Adrenal gland (tissue), 9 donors: ENCODE measurements at regions not wholly inside any gene's neighbourhood (a gene's known extent, or its start where the extent isn't known, plus 50 kb on each side); places are given as distances from the start of the nearest gene placed in this dataset.

Experiments
- DNase-seq, 7 donors: peaks; one replicate each; pipeline ENCODE4 v3.0.0-alpha.2; 2019 to 2020
- H3K27ac ChIP-seq, 5 donors: fragments of 200-600 bp; sonication (generic) in 4 of 5; 1 replicate in 3 of 5; 2 replicates in 2 of 5; pipeline versions ENCODE4 v1.5.1 to v1.8.0; 2016 to 2020; ENCODE audit warnings: mild to moderate bottlenecking in 1 of 5
- H3K27me3 ChIP-seq: fragments of 200-600 bp; 2 replicates; pipeline ENCODE4 v1.8.0; 2021
- H3K36me3 ChIP-seq, 2 donors: fragments of 200-600 bp; replicated peaks in 1 of 2; 1 replicate in 1 of 2; 2 replicates in 1 of 2; pipeline versions ENCODE4 v1.5.1 to v1.8.0; 2018 to 2022
- H3K4me1 ChIP-seq, 2 donors: fragments of 200-600 bp; replicated peaks in 1 of 2; 1 replicate in 1 of 2; 2 replicates in 1 of 2; pipeline versions ENCODE4 v1.5.1 to v1.8.0; 2018 to 2021
- H3K4me3 ChIP-seq, 4 donors: fragments of 200-600 bp; sonication (generic) in 3 of 4; one replicate each; pipeline ENCODE4 v1.5.1; 2016 to 2018
- H3K9me3 ChIP-seq, 3 donors: fragments of 200-600 bp; sonication (generic) in 1 of 3; replicated peaks in 1 of 3; 1 replicate in 2 of 3; 2 replicates in 1 of 3; pipeline versions ENCODE4 v1.5.1 to v1.8.0; 2016 to 2021
- POLR2A ChIP-seq, 2 donors: fragments of 450-650 bp; IDR thresholded peaks; one replicate each; pipeline ENCODE4 v1.6.1; 2017; ENCODE audit warnings: antibody characterized with exemption in 2 of 2, mild to moderate bottlenecking in 2 of 2, moderate library complexity in 1 of 2
- WGBS, 4 donors: extraction: QIAGEN DNeasy Blood & Tissue Kit in 2 of 4; methylation state at CpG; one replicate each; pipeline versions ENCODE4 v1.1.5 to v1.1.7; 2013 to 2017; 5-methylcytosine and 5-hydroxymethylcytosine counted together
- intact Hi-C, 2 donors: fragments of 100-400 bp; cut with DNase I; formaldehyde crosslinking; loops; one replicate each; pipeline versions ENCODE4 v1.14.1 to v1.15.0; 2022 to 2023
- TF ChIP-seq, protein P1 (sequence below), 6 experiments: fragments of 450-650 bp in 4 of 6; fragments of 200-600 bp in 2 of 6; sonication (generic) in 1 of 6; IDR thresholded peaks; 1 replicate in 5 of 6; 2 replicates in 1 of 6; pipeline versions ENCODE4 v1.5.1 to v1.8.0; 2016 to 2021; ENCODE audit warnings: antibody characterized with exemption in 6 of 6, mild to moderate bottlenecking in 2 of 6, moderate library complexity in 1 of 6
- donor health status: healthy with polysubstance abuse.
- donor health status: Bipolar disorder and iron deficiency.
- donor health status: DM: yes; HTN: yes; CAD: no.
- donor health status: DM: no; HTN: no; CAD: no.
- donor health status: DM: no; HTN: no; CAD: no.

DNA sequence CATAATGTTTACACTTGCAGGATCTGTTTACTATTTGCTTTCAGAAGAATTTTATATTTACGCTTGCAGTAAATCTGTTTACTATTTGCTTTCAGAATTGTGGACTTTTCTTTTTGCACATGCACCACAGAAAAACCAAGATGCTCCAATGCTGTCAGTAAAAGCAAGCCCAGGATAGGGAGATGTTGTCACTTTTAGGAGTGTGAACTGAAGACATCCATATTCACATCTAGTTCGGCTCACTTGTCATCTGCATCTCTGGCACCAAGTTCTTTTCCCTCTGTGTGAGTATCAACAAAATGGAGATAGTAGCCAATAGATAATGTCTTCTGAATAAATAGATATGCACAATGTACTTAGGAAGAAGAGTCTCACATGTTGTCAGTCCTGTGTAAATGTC lies 109.3 kb upstream of the MXRA5 start:
- no peak for DNase-seq
- Histone ChIP-seq H3K9me3 (no peaks in the 10 kb centered on the region), H3K4me1 (no peaks in the 10 kb centered on the region), H3K4me3 (no peak overlapping the region), H3K27me3 (no peaks in the 10 kb centered on the region), H3K27ac (no peak overlapping the region), H3K36me3 (no peaks in the 10 kb centered on the region)
- intact Hi-C loops, result no loop called here
- TF ChIP-seq, protein P1, sequence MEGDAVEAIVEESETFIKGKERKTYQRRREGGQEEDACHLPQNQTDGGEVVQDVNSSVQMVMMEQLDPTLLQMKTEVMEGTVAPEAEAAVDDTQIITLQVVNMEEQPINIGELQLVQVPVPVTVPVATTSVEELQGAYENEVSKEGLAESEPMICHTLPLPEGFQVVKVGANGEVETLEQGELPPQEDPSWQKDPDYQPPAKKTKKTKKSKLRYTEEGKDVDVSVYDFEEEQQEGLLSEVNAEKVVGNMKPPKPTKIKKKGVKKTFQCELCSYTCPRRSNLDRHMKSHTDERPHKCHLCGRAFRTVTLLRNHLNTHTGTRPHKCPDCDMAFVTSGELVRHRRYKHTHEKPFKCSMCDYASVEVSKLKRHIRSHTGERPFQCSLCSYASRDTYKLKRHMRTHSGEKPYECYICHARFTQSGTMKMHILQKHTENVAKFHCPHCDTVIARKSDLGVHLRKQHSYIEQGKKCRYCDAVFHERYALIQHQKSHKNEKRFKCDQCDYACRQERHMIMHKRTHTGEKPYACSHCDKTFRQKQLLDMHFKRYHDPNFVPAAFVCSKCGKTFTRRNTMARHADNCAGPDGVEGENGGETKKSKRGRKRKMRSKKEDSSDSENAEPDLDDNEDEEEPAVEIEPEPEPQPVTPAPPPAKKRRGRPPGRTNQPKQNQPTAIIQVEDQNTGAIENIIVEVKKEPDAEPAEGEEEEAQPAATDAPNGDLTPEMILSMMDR (IDR thresholded peaks at IDR 0.05), result no peak
- TF ChIP-seq POLR2A (IDR thresholded peaks at IDR 0.05), result no peak
- WGBS, 4 donors, result 78 to 98% (median 87%) methylated on average over 2 of the region's 2 CpGs

DNA sequence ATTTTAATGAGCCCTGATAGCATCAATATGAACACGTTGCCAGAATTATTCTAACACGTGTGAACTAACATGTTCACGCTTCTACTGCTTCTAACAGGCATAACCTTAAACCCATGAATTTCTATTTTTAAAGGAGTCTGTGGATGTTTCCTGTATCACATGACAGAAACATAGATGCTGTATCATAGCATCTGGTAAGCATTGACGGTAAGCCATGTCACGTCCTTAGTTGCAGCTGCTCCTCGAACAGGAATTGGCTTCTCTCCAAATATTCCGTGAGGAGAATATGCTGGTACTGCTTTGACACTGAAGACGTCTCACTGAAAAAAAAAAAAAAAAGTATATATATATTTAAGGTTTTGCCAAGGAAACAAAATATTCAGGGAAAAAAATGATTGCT lies 105.1 kb upstream of the MXRA5 start:
- no peak for TF ChIP-seq POLR2A (IDR thresholded peaks at IDR 0.05)
- TF ChIP-seq, protein P1 (IDR thresholded peaks at IDR 0.05), result no peak
- whole genome bisulfite sequencing, 4 donors, result 53 to 65% (median 54%) methylated on average over 8 of the region's 8 CpGs

GRCh38 chrX:3450881-3451570 lies 104.6 kb upstream of the MXRA5 start:
- intact Hi-C loops, result no loop called here
- TF ChIP-seq POLR2A (IDR thresholded peaks at IDR 0.05), result no peak
- TF ChIP-seq, protein P1 (IDR thresholded peaks at IDR 0.05), result no peak
- Histone ChIP-seq H3K27ac (no peak overlapping the region), H3K9me3 (no peaks in the 10 kb centered on the region), H3K4me1 (no peaks in the 10 kb centered on the region), H3K36me3 (no peaks in the 10 kb centered on the region), H3K4me3 (no peak overlapping the region), H3K27me3 (no peaks in the 10 kb centered on the region)
- peak in 4 of 7 donors; percentile 15 to 26 (median 26) for DNase-seq
- WGBS, 4 donors, result 45 to 65% (median 52%) methylated on average over 3 of the region's 3 CpGs

More for the DNA sequence above, 105.1 kb upstream of the MXRA5 start:
- intact Hi-C loops, result no loop called here
- Histone ChIP-seq H3K9me3 (no peaks in the 10 kb centered on the region), H3K4me1 (no peaks in the 10 kb centered on the region), H3K27ac (no peak overlapping the region), H3K27me3 (no peaks in the 10 kb centered on the region), H3K36me3 (no peaks in the 10 kb centered on the region), H3K4me3 (no peak overlapping the region)
- no peak for DNase-seq

- Histone ChIP-seq H3K4me1 (no peaks in the 10 kb centered on the region), H3K27ac (no peak overlapping the region), H3K27me3 (no peaks in the 10 kb centered on the region), H3K36me3 (no peaks in the 10 kb centered on the region), H3K9me3 (no peaks in the 10 kb centered on the region), H3K4me3 (no peak overlapping the region)
- intact Hi-C loops, result no loop called here
- TF ChIP-seq, protein P1 (IDR thresholded peaks at IDR 0.05), result no peak
- TF ChIP-seq POLR2A (IDR thresholded peaks at IDR 0.05), result no peak
- DNase-seq, result peak in 1 of 7 donors; percentile 6
- whole genome bisulfite sequencing, 4 donors, result 44 to 79% (median 58%) methylated on average over 4 of the region's 4 CpGs
These were observed 102.8 kb upstream of the MXRA5 start for GRCh38 chrX:3449287-3449686.
